Fibroblast of villous mesenchyme (primary cell): ENCODE measurements at regions not wholly inside any gene's neighbourhood (a gene's known extent, or its start where the extent isn't known, plus 50 kb on each side); places are given as distances from the start of the nearest gene placed in this dataset.

Source experiments
- DNase-seq: peaks from one replicate; pipeline ENCODE4 v3.0.0-alpha.2; 2010; ENCODE audit warnings: low read depth
- H3K4me3 ChIP-seq: 2 replicates; pipeline ENCODE4 v1.5.1; 2011; ENCODE audit warnings: low read depth, mild to moderate bottlenecking, low read length
- CTCF ChIP-seq: IDR thresholded peaks from 2 replicates; pipeline ENCODE4 v1.5.1; 2012; ENCODE audit warnings: low read depth, mild to moderate bottlenecking, low read length; ENCODE audit not compliant: insufficient read depth

- no peak for TF ChIP-seq CTCF
- no peak overlapping the region for H3K4me3 ChIP-seq
- no peak for DNase-seq
These were observed 102.4 kb downstream of the CCT6B start for GRCh38 chr17:34858591-34859565.

- TF ChIP-seq CTCF, result no peak
- no peak overlapping the region for H3K4me3 ChIP-seq
- DNase-seq, result no peak
These were observed 107.3 kb downstream of the CCT6B start for GRCh38 chr17:34853924-34854323.

GRCh38 chr17:34852614-34853013, 108.6 kb downstream of the CCT6B start:
- no peak for DNase-seq
- no peak overlapping the region for H3K4me3 ChIP-seq
- no peak for TF ChIP-seq CTCF

GRCh38 chr17:34851961-34852540, 109.2 kb downstream of the CCT6B start:
- H3K4me3 ChIP-seq, result no peak overlapping the region
- no peak for TF ChIP-seq CTCF
- no peak for DNase-seq

- no peak overlapping the region for H3K4me3 ChIP-seq
- TF ChIP-seq CTCF, result no peak
- no peak for DNase-seq
These were observed 110.3 kb downstream of the CCT6B start for GRCh38 chr17:34850964-34851363.

- no peak for TF ChIP-seq CTCF
- no peak overlapping the region for H3K4me3 ChIP-seq
- peak; percentile 10 for DNase-seq
These were observed 111.2 kb downstream of the CCT6B start for GRCh38 chr17:34850023-34850422.
